HG03045 (cell line): ENCODE measurements at regions not wholly inside any gene's neighbourhood (a gene's known extent, or its start where the extent isn't known, plus 50 kb on each side); places are given as distances from the start of the nearest gene placed in this dataset.
"Not testable (repeated sequence)": the region's sequence is repeated elsewhere in the genome, so short reads cannot be mapped to it uniquely, and the experiment has no call there.

Experiments used
- ATAC-seq: cut with Tn5 transposase; IDR thresholded peaks from one replicate; pipeline ENCODE4 v1.9.1; 2021; ENCODE audit warnings: mild to moderate bottlenecking, moderate library complexity; ENCODE audit not compliant: unreplicated experiment

GRCh38 chr17:72464221-72464620 is 343.4 kb downstream of the SOX9 start:
- ATAC-seq = not testable (repeated sequence)

DNA sequence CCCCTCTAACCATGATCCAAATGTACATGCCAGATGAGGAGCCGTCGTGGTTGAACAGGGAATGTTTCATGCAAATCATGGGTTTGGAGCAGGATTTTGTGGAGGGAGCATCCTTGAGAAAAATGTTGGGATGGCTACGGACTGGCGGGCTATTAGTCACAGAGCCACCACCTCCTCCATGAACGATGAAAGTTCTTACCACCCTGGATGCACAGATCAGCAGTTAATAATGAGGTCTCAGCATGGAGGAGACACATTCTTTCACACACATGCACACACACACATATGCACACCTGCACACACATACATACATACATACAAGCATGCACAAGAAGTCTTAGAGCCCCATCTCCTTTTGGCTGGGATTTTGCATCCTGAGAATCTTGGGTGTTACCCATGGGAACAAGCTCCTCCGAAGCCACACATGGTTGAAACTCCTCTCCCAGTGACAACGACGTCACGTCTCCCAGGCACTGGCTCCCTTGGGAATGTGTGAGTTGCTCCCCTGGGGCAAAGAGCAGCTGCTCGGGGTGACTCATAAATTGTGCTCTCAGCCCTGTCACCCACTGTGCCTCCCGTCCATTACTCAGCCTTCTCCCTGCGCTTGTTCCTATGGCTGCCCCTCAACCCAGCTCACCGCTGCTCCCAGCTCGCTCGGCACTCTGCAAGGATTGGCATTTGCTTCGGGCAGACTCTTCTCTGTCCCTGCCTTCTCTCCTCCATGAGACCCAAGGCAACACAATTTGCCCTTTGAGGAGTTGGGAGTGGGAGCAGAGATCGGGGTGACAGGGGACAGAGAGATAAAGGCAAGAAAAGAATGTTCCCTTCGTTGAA is 344.6 kb downstream of the SOX9 start:
- no peak for ATAC-seq

GRCh38 chr17:72466199-72466598 is 345.4 kb downstream of the SOX9 start:
- ATAC-seq = peak; percentile 60

- ATAC-seq = no peak
Measured at GRCh38 chr17:72466606-72467005, 345.8 kb downstream of the SOX9 start.

DNA sequence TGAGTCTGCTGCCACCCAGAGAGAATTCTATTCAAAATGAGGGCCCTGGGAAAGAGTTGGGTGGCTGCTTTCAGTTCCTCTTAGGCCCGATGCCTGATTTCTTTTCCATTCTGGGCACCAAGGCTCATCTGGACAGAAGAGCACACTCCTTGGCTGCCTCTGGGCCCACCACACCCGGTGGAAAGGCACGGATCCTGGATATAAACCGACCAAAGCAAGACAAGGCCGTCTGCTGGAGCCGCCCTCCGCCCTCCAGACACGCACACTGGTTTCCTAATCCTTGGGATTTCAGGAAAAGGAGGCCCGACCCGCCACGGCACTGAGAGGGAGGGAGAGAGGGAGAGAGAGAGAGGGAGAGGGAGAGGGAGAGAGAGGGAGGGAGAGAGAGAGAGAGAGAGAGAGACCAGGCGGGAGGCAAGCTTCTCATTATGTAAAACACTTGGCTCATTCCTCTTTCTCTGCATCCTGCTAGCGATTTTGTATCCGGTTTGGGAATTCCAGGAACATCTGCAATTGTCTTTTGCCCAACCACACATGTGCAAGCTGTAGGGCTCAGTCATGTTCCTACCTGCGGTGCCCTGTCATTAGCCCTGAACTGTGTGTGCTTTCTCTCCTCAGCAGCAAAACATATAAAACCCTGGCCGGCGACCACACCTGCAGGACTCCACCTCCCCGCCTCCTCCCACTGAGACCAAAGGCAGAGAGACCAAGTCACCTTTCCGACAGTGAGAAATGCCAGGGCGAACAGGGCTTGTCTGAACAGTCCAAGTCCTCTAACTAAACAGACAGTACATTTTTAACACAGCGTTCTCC is 347.2 kb downstream of the SOX9 start:
- no peak for ATAC-seq

DNA sequence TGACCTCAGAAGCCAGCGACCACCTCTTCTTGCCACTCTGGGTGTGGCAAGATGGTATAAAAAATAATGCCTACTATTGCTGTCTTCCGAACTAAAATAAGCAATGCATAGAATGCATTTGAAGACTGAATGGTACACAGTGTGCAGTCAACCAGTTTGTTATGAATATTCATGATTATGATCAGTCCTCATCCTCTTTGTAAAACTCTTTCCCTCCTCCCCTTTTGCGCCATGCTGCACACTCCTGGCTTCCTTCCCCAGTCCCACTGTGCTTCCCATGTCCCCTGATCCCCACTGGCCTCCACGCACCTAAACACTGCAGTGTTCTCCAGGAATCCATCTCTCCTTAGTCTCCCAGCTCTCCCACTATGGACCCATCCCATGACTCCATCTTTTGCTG is 348.0 kb downstream of the SOX9 start:
- no peak for ATAC-seq

DNA sequence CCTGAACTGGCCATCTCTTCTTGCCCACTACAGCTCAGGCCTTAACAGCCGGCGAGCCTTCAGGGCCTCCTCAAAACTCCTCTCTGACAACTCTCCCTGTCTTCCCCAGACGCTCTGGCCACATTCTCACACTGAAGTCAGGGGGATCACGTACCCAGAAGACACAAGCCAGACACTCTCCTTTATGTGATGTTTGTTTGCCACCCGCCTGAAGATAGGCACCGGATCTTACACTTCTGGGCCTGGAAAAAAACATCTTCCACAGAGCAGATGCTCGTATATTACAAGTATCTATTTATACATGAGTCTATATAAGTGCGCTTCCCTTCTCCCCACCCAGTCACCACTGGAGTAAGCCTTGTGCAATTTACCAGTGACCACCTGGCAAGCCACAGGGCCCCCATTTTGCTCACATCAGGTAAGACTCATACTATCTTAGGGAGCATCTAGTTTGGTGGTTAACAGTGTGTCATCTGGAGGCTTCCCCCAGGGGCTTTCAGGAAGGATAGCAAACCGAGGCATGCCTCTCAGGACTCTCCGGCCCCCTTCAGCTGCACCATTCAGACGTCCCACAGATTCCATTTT is 349.4 kb downstream of the SOX9 start:
- ATAC-seq = no peak

DNA sequence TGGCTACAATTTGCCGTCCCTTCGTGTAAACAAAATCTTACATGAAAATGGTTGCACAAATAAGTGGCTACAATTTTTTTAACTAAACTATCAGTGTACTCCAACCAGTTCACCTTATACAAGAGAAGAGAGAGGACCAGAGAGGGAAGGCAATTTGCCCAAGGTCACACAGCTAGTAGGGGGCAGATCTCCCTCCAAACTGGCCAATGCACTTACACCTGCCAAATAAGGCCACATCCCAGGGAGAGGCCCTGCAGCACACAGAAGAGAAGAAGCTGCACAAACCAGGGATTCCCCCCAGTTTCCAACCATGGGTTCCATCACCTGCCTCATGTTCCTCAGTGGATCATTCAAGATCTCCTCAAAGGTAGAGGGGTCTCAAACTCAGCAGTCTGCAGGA is 349.9 kb downstream of the SOX9 start:
- ATAC-seq = no peak

GRCh38 chr17:72471296-72471695 is 350.5 kb downstream of the SOX9 start:
- no peak for ATAC-seq

DNA sequence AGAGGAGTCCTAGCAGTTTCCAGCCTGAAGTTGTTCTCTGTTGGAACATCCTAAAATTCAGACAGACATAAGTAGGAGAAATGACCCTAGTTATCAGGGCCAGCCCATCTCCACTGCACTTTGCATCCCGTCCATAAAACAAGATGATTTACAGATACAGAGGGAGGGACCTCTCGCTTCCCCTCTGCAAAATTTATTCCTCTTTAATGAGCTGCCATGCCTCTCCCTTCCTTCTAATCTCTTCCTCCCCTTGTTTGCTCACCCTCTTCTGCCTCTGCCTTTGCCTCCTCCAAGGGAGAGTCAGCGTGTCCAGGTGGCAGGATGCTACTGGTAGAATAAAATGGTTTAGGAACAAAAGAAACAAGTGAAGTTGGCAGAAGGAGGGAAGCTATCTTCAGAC is 351.3 kb downstream of the SOX9 start:
- ATAC-seq = no peak

- ATAC-seq = not testable (repeated sequence)
Measured at GRCh38 chr17:72472853-72473390, 352.1 kb downstream of the SOX9 start.

GRCh38 chr17:72474243-72474642 is 353.4 kb downstream of the SOX9 start:
- ATAC-seq = no peak

DNA sequence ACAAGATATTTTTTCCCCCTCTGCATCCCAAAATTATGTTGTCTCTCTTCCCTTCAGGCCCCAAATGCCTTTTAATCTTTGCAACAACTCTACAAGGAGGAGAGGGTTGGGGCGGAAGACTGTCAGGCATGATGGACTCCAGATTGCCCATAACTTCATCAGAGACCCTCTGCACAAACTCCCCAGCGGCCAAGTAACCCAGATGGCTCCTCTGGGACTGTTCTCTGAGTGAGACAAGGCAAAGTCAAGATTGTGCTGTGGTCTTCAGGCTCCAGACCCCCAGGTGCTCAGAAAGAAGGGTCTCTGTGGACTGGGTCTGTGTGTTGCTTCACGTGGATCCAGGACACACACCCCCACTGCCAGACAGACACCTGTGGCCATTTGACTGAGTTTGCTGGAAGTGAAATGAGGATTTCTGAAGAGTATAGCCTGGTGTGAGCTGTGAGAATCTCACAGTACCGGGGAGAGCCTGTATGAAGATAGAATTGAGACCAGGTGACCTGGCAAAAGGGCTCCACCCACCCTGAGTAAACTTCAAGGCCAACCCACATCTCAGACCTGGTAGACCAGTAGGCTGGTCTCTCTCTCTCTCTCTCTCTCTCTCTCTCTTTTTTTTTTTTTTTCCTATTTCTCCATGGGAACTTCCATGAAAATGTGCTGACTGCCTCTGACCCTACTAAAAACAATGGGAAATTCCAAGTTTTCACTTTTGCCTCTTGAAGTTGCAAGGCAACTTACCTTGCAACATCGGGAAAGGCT is 354.1 kb downstream of the SOX9 start:
- no peak for ATAC-seq

- ATAC-seq = no peak
Measured at GRCh38 chr17:72476134-72476533, 355.3 kb downstream of the SOX9 start.

GRCh38 chr17:72476575-72476986 is 355.8 kb downstream of the SOX9 start:
- no peak for ATAC-seq

DNA sequence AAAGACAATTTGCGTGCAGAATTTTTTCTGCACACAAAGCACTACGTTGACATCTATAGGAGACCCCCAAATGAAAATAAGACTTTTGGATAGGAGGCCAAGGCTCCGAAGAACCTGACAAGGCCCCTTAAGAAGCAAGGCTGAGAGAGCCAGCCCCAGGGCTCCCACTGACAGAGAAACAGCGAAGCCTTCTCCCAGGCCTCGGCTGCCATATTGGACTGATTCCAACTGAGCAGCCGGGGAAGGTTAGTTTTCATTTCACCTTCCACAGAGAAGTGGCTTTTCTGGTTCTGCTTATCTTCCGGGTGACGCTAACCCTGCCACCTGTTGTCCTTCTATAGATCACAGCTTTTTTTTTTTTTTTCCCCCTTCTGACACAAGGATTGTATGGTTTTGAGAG is 356.7 kb downstream of the SOX9 start:
- no peak for ATAC-seq

- ATAC-seq = no peak
Measured at GRCh38 chr17:72479113-72479512, 358.3 kb downstream of the SOX9 start.

DNA sequence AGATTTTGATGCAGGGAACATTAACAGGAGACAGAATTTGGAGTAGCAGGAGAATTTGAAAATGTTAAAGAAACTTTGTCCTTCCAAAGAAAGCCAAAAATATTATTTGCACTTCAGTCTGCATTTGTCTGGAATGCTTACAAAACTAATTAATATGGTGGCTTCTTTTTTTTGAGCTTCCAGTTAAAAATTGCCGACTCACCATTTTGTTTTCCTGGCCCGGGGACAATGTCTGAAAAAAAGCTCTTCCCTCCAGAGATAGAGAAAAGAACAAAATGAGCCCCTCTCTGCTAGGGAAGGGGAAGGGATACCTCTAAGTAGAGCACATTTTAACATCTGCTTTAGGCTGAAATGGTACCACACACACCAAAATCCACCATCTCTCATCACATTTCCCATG is 360.8 kb downstream of the SOX9 start:
- no peak for ATAC-seq

- ATAC-seq = no peak
Measured at GRCh38 chr17:72485596-72485995, 364.8 kb downstream of the SOX9 start.

GRCh38 chr17:72486806-72487205 is 366.0 kb downstream of the SOX9 start:
- ATAC-seq = no peak
